WTC11 (cell line): ENCODE measurements at regions not wholly inside any gene's neighbourhood (a gene's known extent, or its start where the extent isn't known, plus 50 kb on each side); places are given as distances from the start of the nearest gene placed in this dataset.

Source experiments
- ATAC-seq: fragments of 200-7000 bp; cut with Tn5 transposase; 2 replicates; pipeline ENCODE4 v1.10.0; 2021; ENCODE audit warnings: mild to moderate bottlenecking, moderate library complexity
- CTCF ChIA-PET: fragments of 300-600 bp; sonication (Branson Sonifier 250); formaldehyde crosslinking; loops from one replicate; lab custom pipeline; 2021; ENCODE audit warnings: antibody characterized with exemption; lab: Charles Lee
- POLR2A ChIA-PET: fragments of 350-600 bp; sonication (Branson Sonifier 250); formaldehyde crosslinking; loops from one replicate; lab custom pipeline; 2021; ENCODE audit warnings: antibody characterized with exemption; lab: Charles Lee
- DNase-seq: peaks from one replicate; pipeline ENCODE4 v3.0.0; 2021; ENCODE audit warnings: low spot score
- H3K27ac Mint-ChIP-seq: 2 replicates; pipeline ENCODE4 v1.8.0; 2021; ENCODE audit warnings: mixed read lengths
- H3K27me3 Mint-ChIP-seq: 2 replicates; pipeline ENCODE4 v1.8.0; 2021; ENCODE audit warnings: low read depth, mild to moderate bottlenecking, moderate library complexity, mixed read lengths
- H3K36me3 Mint-ChIP-seq: 2 replicates; pipeline ENCODE4 v1.8.0; 2021; ENCODE audit warnings: mixed read lengths
- H3K4me1 Mint-ChIP-seq: 2 replicates; pipeline ENCODE4 v1.8.0; 2022; ENCODE audit warnings: mixed read lengths
- H3K4me3 Mint-ChIP-seq: 2 replicates; pipeline ENCODE4 v1.8.0; 2021; ENCODE audit warnings: mild to moderate bottlenecking, moderate library complexity, mixed read lengths
- H3K9me3 Mint-ChIP-seq: 2 replicates; pipeline ENCODE4 v1.8.0; 2021; ENCODE audit warnings: mixed read lengths
- E2F4 ChIP-seq: sonication (generic); formaldehyde crosslinking; IDR thresholded peaks from 2 replicates; pipeline ENCODE4 v1.8.1; 2022; ENCODE audit warnings: low read depth, mild to moderate bottlenecking, moderate library complexity, missing genetic modification reagents, borderline replicate concordance
- ELF4 ChIP-seq: sonication (generic); formaldehyde crosslinking; IDR thresholded peaks from 2 replicates; pipeline ENCODE4 v1.8.1; 2022; ENCODE audit warnings: low read depth, mild to moderate bottlenecking, moderate library complexity, missing genetic modification reagents
- FOXK1 ChIP-seq: sonication (generic); formaldehyde crosslinking; IDR thresholded peaks from 2 replicates; pipeline ENCODE4 v1.8.0; 2022; ENCODE audit warnings: mild to moderate bottlenecking, moderate library complexity, missing genetic modification reagents
- FOXP1 ChIP-seq: sonication (generic); formaldehyde crosslinking; IDR thresholded peaks from 2 replicates; pipeline ENCODE4 v1.8.0; 2022; ENCODE audit warnings: missing genetic modification reagents, mild to moderate bottlenecking, moderate library complexity, borderline replicate concordance
- GRHL2 ChIP-seq: fragments of 250-450 bp; sonication (Bioruptor Pico); IDR thresholded peaks from 2 replicates; pipeline ENCODE4 v1.8.0; 2022; ENCODE audit warnings: mild to moderate bottlenecking, moderate library complexity; ENCODE audit not compliant: insufficient replicate concordance, severe bottlenecking
- GTF2I ChIP-seq: fragments of 250-450 bp; sonication (Bioruptor Pico); conservative IDR thresholded peaks from 2 replicates; pipeline ENCODE4 v1.4.0; 2021; ENCODE audit warnings: mild to moderate bottlenecking
- JAZF1 ChIP-seq: fragments of 250-450 bp; sonication (Bioruptor Pico); IDR thresholded peaks from 2 replicates; pipeline ENCODE4 v1.9.0; 2021; ENCODE audit warnings: moderate library complexity, mild to moderate bottlenecking, inconsistent platforms
- JUN ChIP-seq: sonication (generic); formaldehyde crosslinking; IDR thresholded peaks from 2 replicates; pipeline ENCODE4 v1.8.0; 2023; ENCODE audit warnings: mild to moderate bottlenecking, missing genetic modification reagents
- MXD4 ChIP-seq: fragments of 250-450 bp; sonication (Bioruptor Pico); IDR thresholded peaks from 2 replicates; pipeline ENCODE4 v1.8.0; 2021; ENCODE audit warnings: mild to moderate bottlenecking, moderate library complexity, borderline replicate concordance
- RELA ChIP-seq: sonication (generic); formaldehyde crosslinking; IDR thresholded peaks from 2 replicates; pipeline ENCODE4 v1.8.1; 2022; ENCODE audit warnings: missing genetic modification reagents, mild to moderate bottlenecking, borderline replicate concordance
- USF2 ChIP-seq: sonication (generic); formaldehyde crosslinking; IDR thresholded peaks from 2 replicates; pipeline ENCODE4 v1.8.1; 2023; ENCODE audit warnings: mild to moderate bottlenecking, missing genetic modification reagents, moderate library complexity
- ZNF396 ChIP-seq: fragments of 250-450 bp; sonication (Bioruptor Pico); IDR thresholded peaks from 2 replicates; pipeline ENCODE4 v1.8.0; 2021; ENCODE audit warnings: mild to moderate bottlenecking, moderate library complexity, borderline replicate concordance
- ZNF423 ChIP-seq: fragments of 250-450 bp; sonication (Bioruptor Pico); IDR thresholded peaks from 2 replicates; pipeline ENCODE4 v2.1.2; 2022; ENCODE audit warnings: mild to moderate bottlenecking, moderate library complexity
- ZNF512 ChIP-seq: sonication (generic); formaldehyde crosslinking; IDR thresholded peaks from 2 replicates; pipeline ENCODE4 v1.8.1; 2022; ENCODE audit warnings: missing genetic modification reagents, borderline replicate concordance
- TF ChIP-seq, protein P1 (sequence below): sonication (generic); formaldehyde crosslinking; conservative IDR thresholded peaks from 2 replicates; pipeline ENCODE4 v1.8.1; 2022; ENCODE audit warnings: mild to moderate bottlenecking, missing genetic modification reagents
- TF ChIP-seq, protein P2 (sequence below): sonication (generic); formaldehyde crosslinking; IDR thresholded peaks from 2 replicates; pipeline ENCODE4 v1.8.1; 2023; ENCODE audit warnings: mild to moderate bottlenecking, moderate library complexity, missing genetic modification reagents
- TF ChIP-seq, protein P3 (sequence below): sonication (generic); formaldehyde crosslinking; IDR thresholded peaks from 2 replicates; pipeline ENCODE4 v1.8.1; 2022; ENCODE audit warnings: low read depth, missing genetic modification reagents, borderline replicate concordance
- TF ChIP-seq, protein P4 (sequence below): sonication (generic); formaldehyde crosslinking; conservative IDR thresholded peaks from 2 replicates; pipeline ENCODE4 v1.8.1; 2023; ENCODE audit warnings: mild to moderate bottlenecking, low read depth, missing genetic modification reagents, moderate library complexity
- TF ChIP-seq, protein P5 (sequence below): sonication (generic); formaldehyde crosslinking; IDR thresholded peaks from 2 replicates; pipeline ENCODE4 v1.8.1; 2023; ENCODE audit warnings: mild to moderate bottlenecking, missing genetic modification reagents, borderline replicate concordance

DNA sequence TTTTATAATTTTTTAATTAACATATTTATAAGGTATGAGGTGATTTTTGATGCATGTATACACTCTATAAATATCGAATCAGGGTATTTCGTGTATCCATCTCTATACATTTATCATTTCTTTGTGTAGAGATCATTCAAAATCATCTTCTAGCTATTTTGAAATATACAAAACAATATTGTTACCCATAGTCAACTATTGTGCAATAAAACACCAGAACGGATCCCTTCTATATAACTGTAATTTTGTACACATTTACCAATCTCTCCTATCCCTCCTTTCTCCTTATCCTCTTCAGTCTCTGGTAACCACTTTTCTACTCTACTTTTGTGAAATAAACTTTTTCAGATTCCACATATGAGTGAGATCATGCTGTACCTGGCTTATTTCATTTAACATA, 1459.6 kb downstream of the MRPL39 start:
- TF ChIP-seq, protein P1, sequence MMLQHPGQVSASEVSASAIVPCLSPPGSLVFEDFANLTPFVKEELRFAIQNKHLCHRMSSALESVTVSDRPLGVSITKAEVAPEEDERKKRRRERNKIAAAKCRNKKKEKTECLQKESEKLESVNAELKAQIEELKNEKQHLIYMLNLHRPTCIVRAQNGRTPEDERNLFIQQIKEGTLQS (CRISPR knock-in tag) = no peak
- TF ChIP-seq MXD4 = no peak
- TF ChIP-seq, protein P2, sequence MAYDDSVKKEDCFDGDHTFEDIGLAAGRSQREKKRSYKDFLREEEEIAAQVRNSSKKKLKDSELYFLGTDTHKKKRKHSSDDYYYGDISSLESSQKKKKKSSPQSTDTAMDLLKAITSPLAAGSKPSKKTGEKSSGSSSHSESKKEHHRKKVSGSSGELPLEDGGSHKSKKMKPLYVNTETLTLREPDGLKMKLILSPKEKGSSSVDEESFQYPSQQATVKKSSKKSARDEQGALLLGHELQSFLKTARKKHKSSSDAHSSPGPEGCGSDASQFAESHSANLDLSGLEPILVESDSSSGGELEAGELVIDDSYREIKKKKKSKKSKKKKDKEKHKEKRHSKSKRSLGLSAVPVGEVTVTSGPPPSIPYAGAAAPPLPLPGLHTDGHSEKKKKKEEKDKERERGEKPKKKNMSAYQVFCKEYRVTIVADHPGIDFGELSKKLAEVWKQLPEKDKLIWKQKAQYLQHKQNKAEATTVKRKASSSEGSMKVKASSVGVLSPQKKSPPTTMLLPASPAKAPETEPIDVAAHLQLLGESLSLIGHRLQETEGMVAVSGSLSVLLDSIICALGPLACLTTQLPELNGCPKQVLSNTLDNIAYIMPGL = no peak
- Mint-ChIP-seq H3K4me1 (no peaks in the 10 kb centered on the region), H3K27ac (no peak overlapping the region), H3K27me3 (peaks cover 2% of the 10 kb centered on the region; the same call in 1 of the 2 replicates), H3K4me3 (no peak overlapping the region), H3K36me3 (peaks cover 20% of the 10 kb centered on the region), H3K9me3 (peaks cover 23% of the 10 kb centered on the region)
- ATAC-seq = no peak
- ChIA-PET CTCF (no interaction called here), POLR2A (no interaction called here)
- DNase-seq = no peak

- TF ChIP-seq ZNF423 (CRISPR knock-in tag) (no peak), ZNF512 (CRISPR knock-in tag) (no peak), RELA (CRISPR knock-in tag) (no peak), GRHL2 (no peak), FOXK1 (CRISPR knock-in tag) (no peak), USF2 (no peak), JAZF1 (CRISPR knock-in tag) (no peak), E2F4 (no peak), JUN (CRISPR knock-in tag) (no peak), ELF4 (CRISPR knock-in tag) (no peak), ZNF396 (CRISPR knock-in tag) (no peak), GTF2I (CRISPR knock-in tag) (no peak), FOXP1 (CRISPR knock-in tag) (no peak)
- TF ChIP-seq, protein P3, sequence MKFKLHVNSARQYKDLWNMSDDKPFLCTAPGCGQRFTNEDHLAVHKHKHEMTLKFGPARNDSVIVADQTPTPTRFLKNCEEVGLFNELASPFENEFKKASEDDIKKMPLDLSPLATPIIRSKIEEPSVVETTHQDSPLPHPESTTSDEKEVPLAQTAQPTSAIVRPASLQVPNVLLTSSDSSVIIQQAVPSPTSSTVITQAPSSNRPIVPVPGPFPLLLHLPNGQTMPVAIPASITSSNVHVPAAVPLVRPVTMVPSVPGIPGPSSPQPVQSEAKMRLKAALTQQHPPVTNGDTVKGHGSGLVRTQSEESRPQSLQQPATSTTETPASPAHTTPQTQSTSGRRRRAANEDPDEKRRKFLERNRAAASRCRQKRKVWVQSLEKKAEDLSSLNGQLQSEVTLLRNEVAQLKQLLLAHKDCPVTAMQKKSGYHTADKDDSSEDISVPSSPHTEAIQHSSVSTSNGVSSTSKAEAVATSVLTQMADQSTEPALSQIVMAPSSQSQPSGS (CRISPR knock-in tag) = no peak
- TF ChIP-seq, protein P4, sequence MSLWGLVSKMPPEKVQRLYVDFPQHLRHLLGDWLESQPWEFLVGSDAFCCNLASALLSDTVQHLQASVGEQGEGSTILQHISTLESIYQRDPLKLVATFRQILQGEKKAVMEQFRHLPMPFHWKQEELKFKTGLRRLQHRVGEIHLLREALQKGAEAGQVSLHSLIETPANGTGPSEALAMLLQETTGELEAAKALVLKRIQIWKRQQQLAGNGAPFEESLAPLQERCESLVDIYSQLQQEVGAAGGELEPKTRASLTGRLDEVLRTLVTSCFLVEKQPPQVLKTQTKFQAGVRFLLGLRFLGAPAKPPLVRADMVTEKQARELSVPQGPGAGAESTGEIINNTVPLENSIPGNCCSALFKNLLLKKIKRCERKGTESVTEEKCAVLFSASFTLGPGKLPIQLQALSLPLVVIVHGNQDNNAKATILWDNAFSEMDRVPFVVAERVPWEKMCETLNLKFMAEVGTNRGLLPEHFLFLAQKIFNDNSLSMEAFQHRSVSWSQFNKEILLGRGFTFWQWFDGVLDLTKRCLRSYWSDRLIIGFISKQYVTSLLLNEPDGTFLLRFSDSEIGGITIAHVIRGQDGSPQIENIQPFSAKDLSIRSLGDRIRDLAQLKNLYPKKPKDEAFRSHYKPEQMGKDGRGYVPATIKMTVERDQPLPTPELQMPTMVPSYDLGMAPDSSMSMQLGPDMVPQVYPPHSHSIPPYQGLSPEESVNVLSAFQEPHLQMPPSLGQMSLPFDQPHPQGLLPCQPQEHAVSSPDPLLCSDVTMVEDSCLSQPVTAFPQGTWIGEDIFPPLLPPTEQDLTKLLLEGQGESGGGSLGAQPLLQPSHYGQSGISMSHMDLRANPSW = no peak
- TF ChIP-seq, protein P5, sequence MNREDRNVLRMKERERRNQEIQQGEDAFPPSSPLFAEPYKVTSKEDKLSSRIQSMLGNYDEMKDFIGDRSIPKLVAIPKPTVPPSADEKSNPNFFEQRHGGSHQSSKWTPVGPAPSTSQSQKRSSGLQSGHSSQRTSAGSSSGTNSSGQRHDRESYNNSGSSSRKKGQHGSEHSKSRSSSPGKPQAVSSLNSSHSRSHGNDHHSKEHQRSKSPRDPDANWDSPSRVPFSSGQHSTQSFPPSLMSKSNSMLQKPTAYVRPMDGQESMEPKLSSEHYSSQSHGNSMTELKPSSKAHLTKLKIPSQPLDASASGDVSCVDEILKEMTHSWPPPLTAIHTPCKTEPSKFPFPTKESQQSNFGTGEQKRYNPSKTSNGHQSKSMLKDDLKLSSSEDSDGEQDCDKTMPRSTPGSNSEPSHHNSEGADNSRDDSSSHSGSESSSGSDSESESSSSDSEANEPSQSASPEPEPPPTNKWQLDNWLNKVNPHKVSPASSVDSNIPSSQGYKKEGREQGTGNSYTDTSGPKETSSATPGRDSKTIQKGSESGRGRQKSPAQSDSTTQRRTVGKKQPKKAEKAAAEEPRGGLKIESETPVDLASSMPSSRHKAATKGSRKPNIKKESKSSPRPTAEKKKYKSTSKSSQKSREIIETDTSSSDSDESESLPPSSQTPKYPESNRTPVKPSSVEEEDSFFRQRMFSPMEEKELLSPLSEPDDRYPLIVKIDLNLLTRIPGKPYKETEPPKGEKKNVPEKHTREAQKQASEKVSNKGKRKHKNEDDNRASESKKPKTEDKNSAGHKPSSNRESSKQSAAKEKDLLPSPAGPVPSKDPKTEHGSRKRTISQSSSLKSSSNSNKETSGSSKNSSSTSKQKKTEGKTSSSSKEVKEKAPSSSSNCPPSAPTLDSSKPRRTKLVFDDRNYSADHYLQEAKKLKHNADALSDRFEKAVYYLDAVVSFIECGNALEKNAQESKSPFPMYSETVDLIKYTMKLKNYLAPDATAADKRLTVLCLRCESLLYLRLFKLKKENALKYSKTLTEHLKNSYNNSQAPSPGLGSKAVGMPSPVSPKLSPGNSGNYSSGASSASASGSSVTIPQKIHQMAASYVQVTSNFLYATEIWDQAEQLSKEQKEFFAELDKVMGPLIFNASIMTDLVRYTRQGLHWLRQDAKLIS (CRISPR knock-in tag) = no peak
- H3K4me1 Mint-ChIP-seq = no peaks in the 10 kb centered on the region
- ChIA-PET POLR2A (no interaction called here), CTCF (no interaction called here)
- H3K36me3 Mint-ChIP-seq = peaks cover 16% of the 10 kb centered on the region; the same call in 1 of the 2 replicates
- peaks cover 40% of the 10 kb centered on the region for H3K9me3 Mint-ChIP-seq
- no peak overlapping the region for H3K27ac Mint-ChIP-seq
- no peak overlapping the region for H3K4me3 Mint-ChIP-seq
- ATAC-seq = no peak
- no peak for DNase-seq
- peaks cover under 1% of the 10 kb centered on the region; the same call in 1 of the 2 replicates for H3K27me3 Mint-ChIP-seq
Measured at GRCh38 chr21:24131056-24131455, 1476.2 kb downstream of the MRPL39 start.
